GM03348 (cell line): ENCODE measurements at regions not wholly inside any gene's neighbourhood (a gene's known extent, or its start where the extent isn't known, plus 50 kb on each side); places are given as distances from the start of the nearest gene placed in this dataset.
A peak's percentile ranks its signal among the peaks of the same experiment; 100 is the strongest.
"Not testable (repeated sequence)": the region's sequence is repeated elsewhere in the genome, so short reads cannot be mapped to it uniquely, and the experiment has no call there.

Source experiments
- DNase-seq: peaks from one replicate; pipeline ENCODE4 v3.0.0; 2012; ENCODE audit warnings: low spot score

DNA sequence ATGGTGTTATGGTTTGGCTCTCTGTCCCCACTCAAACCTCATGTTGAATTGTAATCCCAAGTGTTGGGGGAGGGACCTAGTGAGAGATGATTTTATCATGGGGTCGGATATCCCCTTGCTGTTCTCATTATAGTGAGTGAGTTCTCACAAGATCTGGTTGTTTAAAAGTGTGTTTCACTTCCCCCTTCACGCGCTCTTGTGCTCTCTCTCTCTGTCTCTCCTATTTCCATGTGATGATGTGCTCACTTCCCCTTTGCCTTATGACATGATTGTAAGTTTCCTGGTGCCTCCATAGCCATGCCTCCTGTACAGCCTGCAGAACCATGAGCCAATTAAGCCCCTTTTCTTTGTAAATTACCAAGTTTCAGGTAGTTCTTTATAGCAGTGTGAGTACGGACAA lies 765.1 kb downstream of the KCNA4 start:
- DNase-seq, result no peak

DNA sequence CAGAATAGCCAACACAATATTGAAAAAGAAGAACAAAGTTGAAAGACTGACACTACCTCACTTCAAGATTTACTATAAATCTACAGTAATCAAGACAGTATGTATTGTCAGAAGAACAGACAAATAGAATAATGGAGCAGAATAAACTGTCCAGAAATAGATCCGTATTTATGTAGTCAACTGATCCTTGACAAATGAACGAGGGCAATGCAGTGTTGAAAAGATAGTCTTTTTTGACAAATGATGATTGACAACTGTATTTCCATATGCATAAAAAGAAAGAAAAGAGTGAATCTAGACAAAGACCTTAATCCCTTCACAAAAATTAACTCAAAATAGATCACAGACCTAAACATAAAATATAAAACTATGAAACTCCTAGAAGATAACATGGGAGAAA lies 767.1 kb downstream of the KCNA4 start:
- DNase-seq, result no peak

DNA sequence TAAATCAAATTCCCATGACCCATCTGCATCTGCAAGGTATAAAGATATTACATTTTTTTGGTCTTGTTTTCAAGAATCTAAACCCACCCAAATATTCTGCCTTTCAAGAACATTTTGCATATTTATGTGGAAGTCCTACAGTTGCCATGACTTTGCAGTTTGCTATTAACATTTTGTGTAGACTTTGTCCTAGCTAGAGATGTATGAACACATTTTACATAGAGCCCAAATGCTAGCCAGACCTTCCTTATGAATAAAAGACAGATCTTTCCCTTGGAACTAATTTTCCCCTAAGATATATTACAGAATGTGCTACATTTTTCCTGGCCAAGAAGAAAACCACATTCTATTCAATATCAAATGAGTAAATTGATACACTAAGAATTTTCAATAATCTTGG lies 772.5 kb downstream of the KCNA4 start:
- DNase-seq, result no peak

DNA sequence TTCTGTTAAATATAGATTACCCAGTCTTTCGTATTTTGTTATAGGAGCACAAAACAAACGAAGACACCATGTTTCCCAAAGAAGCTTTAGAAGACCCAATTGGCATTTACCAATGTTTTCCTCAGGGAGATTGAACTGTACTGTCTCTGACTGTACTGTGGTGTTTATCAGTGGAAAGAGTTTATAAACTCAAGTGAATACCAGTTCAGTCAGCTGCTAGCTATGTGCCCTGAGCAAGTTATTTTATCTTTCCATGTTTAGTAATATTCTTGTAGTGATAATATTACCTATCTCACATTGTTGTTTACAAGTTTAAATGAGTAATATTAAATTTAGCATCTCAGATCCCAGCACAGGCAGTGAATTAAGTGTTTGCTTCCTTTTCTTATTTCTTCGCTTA lies 773.2 kb downstream of the KCNA4 start:
- DNase-seq, result no peak

DNA sequence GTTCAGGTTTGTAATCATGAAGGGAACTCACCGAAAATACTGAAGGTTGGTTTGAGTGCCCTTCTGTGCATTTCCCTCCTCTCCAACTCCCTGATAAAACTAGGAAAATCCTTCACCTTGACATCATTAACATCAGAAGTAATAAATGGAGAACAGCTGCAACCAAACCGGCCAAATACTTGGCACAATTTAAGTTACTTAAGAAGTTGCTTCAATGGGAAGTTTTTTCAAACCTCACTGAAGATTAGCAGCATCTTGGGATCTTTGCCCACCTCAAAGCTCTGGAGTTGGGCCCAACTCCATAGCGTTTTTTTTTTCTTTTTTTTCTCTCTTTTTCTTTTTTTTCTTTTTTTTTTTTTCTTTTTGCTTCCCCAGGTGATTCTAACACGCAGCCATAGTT lies 784.8 kb downstream of the KCNA4 start:
- DNase-seq, result no peak

DNA sequence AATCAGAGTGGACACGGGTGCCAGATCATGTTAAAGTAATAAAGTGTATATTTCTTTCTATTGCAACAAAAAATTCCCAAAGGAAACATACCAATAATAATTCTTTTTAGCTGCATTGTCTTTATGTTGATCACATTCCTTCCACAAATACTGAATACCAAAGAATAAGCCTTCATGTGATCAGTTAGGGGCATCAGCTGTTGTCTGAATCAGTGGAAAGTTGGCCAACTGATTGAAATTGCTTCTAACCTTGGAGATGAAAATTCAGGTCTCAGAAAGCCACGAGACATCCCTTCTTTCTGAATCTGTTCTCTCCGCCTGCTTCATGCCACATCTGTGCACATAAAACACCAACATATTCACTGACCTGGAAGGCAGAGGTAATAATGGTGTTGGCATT lies 785.2 kb downstream of the KCNA4 start:
- DNase-seq, result no peak

DNA sequence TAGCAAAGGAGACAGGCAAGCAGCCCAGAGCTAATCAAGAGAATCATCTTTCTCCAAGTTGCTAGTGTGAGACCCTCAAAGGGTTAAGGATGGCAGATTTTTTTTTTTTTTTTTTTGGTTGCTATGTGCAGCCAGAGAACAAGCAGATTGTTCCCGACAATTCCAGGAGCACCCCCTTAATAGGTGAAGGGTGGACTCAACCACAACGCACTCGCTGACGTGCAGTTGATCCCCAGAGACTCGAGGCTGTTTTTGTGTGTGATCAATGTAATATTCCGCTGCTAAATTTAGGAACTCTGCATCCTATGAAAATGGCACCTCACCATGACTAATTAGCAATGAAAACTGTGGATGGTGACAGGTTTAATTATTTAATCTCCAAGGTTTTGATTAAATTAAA lies 789.0 kb downstream of the KCNA4 start:
- peak; percentile 15 for DNase-seq

DNA sequence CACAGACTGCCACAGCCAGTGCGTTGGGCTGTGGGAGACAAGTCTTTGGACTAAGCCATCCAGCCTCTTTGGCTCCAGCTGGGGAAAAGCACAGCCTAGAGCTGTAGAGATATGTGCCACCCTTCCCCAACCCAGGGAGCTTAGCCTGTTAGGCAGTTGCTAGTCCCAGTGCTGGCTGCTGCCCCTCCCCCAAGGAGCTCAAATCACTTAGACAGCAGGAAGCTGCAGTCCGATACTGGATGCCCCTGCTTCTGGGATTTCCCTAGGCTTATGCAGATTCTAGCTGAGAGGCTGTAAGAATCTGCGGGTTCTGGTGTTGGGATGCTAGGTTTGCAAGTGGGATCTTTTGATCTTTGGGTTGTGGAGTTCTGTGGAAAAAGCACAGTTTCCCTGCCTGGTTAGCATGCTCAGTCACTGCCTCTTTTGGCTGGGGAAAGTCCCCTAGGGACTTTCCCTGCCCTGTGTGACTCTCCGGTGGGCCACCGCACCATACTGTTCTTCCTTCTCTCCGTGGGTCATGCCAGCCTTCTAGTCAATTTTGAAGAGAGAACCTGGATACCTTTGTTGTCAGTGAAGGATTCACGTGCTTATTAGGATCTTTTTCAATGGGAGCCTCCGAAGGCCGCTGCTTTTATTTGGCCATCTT lies 792.0 kb downstream of the KCNA4 start:
- no peak for DNase-seq

DNA sequence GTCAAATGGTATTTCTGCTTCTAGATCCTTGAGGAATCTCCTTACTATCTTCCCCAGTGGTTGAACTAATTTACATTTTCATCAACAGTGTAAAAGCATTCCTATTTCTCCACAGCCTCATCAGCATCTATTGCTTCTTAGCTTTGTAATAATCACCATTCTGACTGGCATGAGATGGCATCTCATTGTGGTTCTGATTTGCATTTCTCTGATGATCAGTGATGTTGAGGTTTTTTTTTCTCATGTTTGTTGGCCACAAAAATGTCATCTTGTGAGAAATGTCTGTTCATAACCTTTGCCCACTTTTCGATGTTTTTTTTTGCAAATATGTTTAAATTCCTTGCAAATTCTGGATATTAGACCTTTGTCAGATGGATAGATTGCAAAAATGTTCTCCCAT lies 797.3 kb downstream of the KCNA4 start:
- DNase-seq, result not testable (repeated sequence)

DNA sequence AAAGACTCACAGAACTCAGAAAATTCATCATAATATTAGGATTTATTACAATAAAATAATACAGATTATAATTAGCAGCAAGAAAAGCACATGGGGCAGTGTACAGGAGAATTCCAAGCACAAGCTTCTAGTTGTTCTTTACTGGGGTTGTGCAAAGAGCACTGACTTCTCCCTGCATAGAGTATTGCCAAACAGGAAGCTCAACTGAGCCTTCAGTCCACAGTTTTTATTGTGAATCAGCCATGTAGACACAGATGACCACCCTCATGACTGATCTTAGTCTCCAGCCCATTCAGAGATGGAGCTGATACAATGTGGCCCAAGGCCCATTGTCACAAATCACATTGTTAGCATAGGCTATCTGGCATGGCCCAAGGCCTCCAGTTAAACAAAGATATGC lies 798.9 kb downstream of the KCNA4 start:
- no peak for DNase-seq

DNA sequence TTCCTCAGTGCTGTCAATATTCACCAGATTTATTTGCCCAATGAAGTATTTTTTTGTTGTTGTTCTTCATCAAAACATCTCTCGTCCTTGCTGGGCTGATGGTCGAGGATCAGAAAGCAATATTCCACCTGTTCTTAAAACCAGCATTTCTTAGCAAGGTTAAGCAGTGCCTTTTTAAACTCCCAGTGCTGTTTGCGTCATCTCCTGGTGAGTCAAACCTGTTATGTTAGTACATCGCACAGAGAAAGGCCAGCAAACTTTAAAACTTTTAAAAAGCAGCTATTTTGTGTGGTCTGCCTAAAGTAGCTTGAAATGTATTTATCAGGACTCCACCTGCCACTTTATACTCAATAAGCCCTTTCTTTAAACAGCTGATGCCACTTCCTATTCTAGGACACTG lies 802.0 kb downstream of the KCNA4 start:
- DNase-seq, result peak; percentile 6

DNA sequence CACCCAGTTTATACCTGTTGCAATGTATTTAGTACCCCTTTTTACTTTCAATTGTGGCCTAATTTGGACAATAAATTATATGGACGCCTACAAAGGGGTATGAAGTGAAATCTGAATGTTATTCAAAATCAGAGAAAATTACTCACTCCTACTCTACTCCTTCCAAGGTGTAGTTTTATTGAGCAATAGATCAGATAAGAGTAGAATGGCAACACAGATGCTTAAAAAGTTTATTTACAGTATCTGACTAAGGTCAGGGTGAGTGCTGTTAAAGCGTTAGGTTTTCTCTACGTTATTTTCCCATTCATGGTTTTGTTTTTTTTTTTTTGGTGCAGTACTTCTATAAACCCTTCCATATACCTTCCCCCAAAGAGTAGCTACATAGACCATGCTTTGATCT lies 805.6 kb downstream of the KCNA4 start:
- no peak for DNase-seq

DNA sequence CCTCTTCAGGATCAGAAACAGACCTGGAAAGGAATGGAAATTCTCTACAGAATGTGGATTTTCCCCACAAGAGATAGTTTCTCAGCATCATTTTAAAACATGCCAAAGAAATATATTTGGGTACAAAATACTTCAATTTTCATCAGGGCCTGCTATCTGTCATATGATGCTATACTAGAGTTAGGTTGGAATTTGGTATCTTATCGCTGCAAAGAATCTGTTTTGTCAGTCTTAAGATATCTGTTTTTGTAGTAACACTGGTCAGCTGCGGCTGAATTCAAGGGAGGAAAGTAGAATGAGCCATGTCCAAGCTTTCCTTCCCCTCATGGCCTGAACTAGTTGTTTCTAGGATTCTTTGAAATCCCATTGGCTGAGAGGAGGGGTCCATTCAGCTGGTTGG lies 806.4 kb downstream of the KCNA4 start:
- no peak for DNase-seq

DNA sequence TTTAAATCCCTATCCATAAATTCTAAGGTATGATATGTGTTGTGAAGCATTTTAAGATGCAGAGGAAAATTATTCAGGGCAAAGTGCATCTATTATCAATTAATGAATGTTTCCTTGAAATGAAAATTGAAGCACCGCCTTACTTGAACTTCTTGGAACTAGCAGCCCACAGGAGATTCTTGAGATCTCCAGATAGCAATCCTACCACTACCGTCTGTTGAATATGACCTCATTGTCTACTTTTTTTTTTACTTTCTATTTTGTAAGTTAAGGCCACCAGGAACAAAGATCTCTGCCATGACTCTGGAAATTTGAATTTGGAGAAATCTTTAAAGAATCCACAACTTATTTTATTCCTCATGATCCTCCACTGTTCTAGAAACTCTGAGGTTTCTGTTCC lies 808.7 kb downstream of the KCNA4 start:
- DNase-seq, result no peak

DNA sequence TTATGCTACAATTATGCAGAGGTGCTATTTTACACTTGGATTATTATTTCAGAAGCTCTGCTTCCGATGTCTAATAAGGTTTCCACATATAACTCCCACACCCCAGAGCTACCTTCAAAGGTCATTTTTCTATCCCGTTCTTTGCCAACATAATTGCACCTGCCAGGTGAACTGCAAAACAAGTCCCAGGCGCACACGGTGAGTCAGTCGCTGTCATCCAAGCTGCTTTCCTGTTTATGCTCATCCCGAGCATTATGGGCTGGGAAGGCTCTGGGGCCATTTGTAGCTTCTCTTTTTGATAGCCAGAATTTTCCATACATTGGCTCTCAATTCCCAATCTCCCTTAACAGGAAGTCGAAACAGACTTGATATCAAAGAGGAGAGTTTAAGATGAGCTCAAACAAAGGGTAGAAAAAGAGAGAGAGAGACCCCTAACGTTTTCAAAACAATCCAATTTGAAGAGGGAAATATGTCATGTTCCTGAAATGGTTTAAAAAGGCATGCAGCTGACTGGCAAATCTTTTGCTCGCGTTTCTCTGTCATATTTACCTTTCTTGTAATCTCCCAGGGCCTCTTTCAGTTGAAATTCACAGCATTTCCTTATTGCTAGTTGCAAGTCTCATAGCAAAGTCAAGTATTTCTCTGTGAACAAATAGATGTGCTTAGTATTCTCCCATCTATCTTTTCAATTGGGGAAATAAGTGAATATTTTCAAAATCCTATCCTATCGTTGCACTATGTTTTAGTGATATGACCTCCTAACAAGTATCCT lies 815.9 kb downstream of the KCNA4 start:
- no peak for DNase-seq

DNA sequence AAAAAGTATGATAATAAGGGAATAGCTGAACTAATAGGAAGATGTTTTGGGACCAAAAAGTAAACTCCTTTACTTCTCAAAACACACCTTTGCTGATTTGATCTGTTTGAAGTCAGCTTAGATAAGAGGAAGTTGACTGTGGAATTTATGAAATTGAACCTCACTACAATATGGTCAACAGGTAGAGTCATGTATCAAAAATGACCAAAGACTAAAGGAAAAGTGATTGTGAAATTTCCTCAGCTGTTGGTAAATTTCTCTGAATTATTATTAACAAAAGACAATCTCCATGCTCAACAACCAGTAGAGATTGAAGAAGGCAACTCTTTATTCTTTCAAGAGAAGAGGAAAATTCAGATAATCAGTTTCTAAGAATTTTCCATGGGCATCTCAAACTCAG lies 826.5 kb downstream of the KCNA4 start:
- DNase-seq, result no peak

DNA sequence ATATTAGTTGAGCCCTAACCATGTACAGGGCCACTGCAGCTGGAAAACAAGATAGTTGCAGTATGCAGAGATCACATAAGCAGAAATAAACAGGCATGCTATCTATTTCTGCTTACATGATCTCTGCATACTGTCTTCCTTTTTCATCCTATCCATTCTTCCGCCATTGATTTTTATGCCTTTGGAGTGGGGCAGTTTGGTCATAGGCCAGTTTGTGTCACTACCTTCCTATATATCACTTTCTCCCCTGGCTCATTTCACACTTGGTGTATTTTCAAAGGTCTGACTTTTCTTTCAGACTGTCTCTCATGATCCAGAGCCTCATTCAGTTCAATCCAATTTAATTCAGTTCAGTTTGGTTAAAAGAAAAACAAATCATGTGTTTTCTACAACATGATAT lies 829.6 kb downstream of the KCNA4 start:
- no peak for DNase-seq

DNA sequence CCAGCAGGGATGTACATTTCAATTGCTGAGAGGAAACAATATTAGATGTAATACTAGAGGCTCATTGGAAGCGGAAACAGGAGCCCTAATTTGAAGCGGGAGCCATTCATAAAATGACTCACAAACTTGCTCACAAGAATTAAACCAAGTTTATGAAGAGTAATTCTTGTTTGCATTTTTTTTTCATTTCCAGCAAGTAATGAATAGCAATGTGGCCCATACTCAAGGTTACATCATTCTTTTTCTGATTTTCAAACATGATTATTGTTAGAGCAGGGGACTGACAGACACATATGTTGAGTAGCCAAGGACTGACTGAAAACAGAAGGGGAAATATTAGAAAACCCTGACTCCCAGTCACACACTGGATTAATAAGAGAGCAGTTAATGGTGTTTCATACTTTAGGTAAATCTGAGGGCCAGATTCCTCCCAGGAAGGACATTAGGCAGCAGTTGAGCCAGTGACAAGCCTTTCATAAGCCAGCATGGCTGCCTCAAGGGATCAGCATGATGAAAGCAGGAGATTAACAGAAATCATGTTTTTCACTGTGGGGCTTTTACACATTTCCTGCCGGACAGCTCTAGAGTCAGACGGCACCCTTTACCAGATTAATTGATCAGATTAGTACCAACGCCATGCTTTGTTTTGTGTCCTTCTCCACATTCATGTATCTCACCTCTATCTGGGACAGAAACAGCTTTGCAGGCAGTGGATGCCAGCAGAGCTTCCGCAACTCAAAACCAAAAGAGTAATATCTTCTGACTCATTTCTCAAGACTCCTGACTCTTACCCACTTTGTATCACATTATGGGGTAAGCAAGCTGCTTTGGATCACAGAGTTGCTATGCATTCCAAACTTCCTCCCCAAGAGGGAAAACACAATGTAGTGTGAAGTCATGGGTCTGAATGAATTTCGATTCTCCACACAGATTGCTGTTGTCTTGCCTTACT lies 831.6 kb downstream of the KCNA4 start:
- DNase-seq, result peak; percentile 80

DNA sequence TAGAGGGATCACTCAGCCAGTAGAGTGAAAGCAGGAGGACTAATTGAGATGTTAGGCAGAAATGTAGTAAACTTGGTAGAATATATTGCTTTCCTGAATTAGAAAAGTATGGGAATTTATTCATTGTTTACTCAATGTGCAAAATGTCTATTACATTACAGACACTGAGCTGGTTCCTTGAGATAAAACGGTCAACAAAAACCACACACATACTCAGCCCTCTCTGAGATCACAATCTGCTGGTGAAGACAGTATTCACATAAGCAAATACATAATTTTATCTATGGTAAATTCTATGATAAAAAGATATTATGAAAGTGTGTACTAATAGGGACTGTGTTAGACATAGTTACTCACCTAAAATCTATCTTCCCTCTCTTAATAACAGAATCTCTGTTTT lies 833.5 kb downstream of the KCNA4 start:
- DNase-seq, result no peak

DNA sequence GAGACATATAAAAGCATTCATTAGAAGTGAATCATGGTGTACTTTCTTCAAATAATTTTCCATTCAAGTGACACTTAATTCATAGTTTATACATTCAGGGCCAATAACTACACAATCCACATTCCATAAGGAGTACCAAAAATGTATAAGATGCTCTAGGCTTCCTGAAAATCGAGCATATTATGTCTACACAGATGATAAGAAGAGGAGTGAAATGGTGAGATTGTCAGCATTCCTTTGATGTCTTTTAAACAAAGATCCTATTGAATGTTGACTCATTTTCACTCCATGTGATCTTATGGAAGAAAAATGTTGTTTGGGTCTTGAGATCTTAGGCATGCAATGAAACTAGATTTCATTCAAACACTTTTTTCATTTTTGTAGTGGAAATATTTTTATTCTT lies 843.2 kb downstream of the KCNA4 start:
- peak; percentile 41 for DNase-seq

DNA sequence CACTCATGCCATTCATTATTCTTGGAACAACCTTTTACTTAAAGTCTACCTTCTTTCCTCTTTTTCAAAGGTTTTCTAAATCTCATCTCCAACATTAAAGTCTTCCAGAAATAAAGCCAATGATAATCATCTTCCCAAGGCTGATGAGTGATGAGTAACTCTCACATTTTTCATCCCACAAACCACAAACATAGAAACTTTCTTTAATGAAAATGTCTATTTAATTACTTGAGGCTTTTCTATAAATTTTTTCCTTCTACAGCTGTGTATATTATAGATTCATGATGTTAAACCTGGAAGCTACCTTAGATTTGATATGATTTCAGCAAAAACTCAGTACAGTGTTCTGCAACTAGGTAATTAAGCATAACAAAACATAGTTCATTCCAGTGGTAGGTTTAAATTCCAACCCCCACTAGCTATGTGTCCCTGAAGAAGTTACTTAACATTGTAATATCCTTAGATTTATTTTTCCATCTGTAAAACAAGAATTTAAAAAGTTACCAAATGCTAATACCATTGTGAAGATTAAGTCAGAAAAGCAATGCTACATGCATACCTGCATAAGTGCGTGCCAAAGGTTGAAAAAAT lies 845.4 kb downstream of the KCNA4 start:
- DNase-seq, result no peak

DNA sequence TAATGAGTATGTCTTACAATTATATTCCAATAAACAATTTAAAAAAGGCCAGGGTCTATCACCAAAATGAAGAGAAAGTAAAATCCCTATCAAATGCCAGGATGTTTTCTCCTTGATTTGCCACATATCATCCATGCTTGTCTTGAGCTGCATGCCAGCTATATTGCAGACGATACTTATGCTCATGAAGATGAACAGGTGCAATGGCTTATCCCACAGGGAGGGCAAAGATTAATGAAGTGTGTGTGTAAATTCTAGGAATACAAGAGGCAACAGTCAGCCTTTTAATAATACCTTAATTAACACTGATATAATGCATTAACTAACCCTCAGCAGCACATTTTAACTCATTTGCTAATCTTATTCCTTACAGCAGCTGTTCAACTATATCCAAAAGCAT lies 850.5 kb downstream of the KCNA4 start:
- DNase-seq, result no peak

DNA sequence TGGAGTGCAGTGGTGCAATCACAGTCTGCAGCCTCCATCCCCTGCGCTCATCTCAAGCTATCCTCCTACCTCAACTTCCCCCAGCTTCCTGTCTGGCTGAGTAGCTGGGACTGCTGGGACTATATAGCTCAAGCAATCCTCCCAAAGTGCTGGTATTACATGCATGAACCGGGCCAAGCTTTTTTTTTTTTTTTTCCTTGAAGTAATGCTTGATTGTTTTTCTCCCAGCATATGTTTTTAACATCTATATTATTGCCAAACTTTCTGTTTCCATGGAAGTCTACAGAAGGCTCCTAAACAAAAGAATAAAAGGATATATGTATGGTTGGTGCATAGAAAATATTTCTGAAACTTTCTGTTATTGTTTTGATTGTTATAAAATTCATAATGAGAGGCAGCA lies 853.6 kb downstream of the KCNA4 start:
- no peak for DNase-seq
